HG03558 (cell line): ENCODE measurements at regions not wholly inside any gene's neighbourhood (a gene's known extent, or its start where the extent isn't known, plus 50 kb on each side); places are given as distances from the start of the nearest gene placed in this dataset.

Experiments
- ATAC-seq: cut with Tn5 transposase; IDR thresholded peaks from one replicate; pipeline ENCODE4 v1.9.1; 2021; ENCODE audit warnings: moderate number of reproducible peaks; ENCODE audit not compliant: unreplicated experiment; ENCODE audit errors: extremely low read depth

DNA sequence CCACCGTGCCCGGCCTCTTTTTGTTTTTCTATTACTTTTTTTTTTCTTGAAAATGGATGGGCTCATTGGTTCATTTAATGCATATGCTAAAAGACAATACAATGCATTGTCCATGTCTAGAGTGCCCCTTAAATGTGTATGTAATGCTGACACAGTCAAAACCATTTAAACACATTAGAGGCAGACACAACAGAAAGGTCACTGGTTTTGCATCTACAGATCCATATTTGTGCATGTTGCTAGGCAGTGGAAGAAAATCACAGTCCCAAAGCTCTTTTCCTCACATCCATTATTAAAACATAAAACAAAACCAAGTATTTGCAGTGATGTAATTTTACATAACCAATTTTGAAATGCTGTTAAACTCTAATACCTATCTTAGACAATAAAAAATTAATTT is 389.0 kb downstream of the TAF11L14 start:
- no peak for ATAC-seq

GRCh38 chr5:18023986-18024385 is 389.7 kb downstream of the TAF11L14 start:
- no peak for ATAC-seq

- ATAC-seq = no peak
Measured at GRCh38 chr5:18024542-18024941, 390.3 kb downstream of the TAF11L14 start.

DNA sequence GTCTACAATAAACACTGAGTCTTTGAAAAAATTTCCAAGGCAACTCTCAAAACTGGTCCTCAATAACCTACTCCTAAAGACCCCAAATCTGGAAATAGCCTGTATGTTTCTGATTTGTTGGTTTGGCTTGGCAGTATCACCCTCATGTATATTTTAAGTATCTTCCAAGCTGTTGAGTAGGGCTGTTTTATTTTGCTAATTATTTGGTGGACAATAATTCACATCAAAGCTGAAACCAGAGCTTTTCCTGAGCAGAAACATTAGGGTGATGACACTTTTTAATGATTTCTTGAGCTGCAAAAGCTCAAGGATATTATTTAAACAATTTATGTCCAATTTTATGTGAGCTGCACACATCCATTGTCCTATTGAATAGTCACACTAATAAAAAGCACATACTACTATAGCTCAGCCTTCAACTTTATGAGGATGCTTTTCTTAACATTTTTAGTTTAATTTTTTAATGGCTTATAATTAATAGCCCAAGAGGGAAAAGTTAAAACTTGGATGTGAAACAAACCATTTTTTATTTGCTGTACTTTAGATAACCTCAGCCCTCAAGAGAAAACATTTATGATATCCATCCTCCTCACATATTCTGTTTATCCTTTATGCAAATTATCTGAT is 393.1 kb downstream of the TAF11L14 start:
- ATAC-seq = no peak

DNA sequence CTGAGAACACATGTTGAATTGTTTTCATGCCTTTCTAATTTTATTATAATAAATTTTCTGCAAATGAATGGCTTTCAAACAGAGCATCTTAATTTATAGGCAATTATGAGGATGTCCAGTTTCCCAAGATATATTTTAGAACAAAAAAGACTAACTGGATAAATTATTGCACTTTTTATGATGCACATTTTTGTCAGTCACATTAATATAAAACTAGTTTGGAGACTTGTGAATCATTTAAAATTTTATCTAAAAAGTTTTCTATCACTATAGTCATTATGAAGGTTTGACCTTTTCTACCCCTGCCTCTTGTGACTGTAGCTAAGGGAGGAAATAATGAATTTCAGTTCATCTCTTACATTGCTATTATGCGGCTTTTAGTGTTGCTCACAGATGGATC is 393.8 kb downstream of the TAF11L14 start:
- ATAC-seq = no peak

- ATAC-seq = no peak
Measured at GRCh38 chr5:18032744-18033143, 398.5 kb downstream of the TAF11L14 start.

- no peak for ATAC-seq
Measured at GRCh38 chr5:18036531-18036930, 402.3 kb downstream of the TAF11L14 start.

DNA sequence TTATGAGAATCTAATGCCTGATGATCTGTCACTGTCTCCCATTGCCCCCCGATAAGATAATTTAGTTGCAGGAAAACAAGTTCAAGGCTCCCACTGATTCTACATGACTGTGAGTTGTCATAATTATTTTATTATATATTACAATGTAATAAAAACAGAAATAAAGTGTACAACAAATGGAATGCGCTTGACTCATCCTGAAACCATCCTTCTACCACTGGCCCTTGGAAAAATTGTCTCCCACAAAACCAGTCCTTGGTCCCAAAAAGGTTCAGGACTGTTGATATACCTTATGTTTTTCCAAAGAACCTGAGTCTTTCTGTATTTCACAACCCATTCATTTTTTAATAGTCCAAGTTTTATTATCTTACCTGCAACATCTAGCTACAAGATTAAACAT is 403.5 kb downstream of the TAF11L14 start:
- ATAC-seq = no peak

DNA sequence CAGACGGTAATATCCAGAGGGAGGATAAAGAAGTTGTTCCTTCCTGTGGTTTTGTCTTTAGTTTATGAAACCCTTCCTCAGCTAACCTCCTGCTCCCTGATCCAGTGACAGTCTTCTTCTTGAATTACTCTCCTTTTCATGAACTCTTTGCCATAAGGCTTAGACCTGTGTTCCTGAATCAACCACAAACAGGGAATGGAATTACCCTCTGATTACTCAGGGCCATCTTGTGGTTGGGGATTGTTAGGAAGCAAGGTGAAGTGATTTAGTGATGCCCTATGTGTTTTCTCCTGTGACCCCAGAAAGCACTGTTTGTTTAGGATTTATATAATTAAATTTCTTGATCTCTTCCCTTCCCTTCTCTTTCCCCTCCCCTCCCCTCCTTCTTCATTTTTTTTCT is 409.1 kb downstream of the TAF11L14 start:
- ATAC-seq = no peak

- no peak for ATAC-seq
Measured at GRCh38 chr5:18048449-18048848, 414.2 kb downstream of the TAF11L14 start.

- no peak for ATAC-seq
Measured at GRCh38 chr5:18050345-18050744, 416.1 kb downstream of the TAF11L14 start.

- ATAC-seq = no peak
Measured at GRCh38 chr5:18050776-18051175, 416.5 kb downstream of the TAF11L14 start.

GRCh38 chr5:18051953-18052352 is 417.7 kb downstream of the TAF11L14 start:
- no peak for ATAC-seq

DNA sequence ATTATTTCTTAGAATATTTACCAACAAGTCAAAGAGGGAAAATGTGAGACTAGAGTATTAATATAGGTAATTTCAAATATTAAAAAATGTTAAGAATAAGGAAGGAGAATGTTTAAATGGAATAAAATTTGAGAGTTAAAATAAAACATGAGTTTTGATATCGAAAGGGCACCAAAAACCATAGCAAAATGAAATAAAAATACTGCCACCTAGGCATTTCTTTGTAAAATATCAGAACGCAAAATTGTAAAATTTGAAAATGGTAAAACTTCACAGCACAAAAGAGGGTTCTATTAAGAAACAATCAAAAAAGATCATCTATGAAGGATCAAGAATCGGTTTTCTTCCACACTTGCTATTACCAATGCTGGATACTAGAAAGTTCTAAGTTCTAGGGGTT is 418.3 kb downstream of the TAF11L14 start:
- no peak for ATAC-seq

DNA sequence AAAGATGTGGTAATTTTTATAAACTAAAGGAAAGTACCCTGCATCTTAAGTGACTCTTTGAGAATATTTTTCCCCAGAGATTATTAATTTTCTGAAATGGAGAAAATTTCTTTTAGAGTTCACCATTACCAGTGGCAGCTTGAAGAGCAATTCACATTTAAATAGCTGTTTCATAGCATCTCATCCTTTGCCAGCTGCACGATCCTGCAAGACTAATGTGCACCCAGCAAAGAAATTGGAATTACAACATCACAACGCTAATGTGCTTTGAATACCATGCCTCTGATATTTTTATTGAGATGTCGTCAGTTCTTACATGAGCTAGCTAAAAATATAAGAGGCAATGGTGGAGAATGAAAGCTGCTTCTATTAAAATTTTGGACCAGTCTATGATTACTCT is 423.5 kb downstream of the TAF11L14 start:
- no peak for ATAC-seq

- no peak for ATAC-seq
Measured at GRCh38 chr5:18067615-18068014, 433.4 kb downstream of the TAF11L14 start.

DNA sequence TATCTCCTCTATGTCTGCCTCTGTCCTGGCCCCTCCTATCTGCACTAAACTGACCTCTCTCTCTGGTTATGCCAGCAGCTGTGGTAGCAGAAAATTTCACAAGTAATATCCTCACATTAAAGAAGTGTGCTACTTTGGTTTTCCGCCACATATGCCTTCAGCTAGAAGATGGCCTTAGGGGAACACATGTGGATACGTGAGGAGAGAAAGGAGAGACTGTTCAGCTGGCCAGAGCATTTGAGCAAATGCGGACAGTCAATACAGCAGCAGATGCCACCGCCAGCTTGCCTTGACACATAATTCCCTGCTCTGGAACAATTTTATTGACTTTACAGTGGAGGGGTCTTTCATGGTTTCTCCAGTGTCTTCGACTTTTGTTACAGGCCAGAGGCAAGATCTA is 434.6 kb downstream of the TAF11L14 start:
- no peak for ATAC-seq

DNA sequence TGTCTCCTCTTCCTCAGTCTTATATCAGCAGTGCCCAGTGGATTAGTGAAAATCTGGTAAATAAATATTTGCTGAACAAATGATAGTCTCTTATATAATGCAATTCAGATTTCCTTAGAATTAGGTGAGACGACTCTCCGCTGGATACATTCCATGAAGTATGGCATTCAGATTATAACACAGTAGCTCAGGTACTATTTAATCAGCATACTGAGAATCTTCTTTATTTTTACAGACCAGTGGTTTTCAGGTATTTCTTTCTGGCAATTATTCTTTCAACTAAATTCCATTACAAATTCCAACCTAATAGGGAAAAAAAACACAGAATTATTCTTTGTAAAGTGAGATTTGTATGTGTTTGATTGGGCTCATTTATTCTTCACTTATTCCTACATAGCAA is 435.5 kb downstream of the TAF11L14 start:
- no peak for ATAC-seq

- no peak for ATAC-seq
Measured at GRCh38 chr5:18072600-18072999, 438.3 kb downstream of the TAF11L14 start.

- no peak for ATAC-seq
Measured at GRCh38 chr5:18074961-18075360, 440.7 kb downstream of the TAF11L14 start.

DNA sequence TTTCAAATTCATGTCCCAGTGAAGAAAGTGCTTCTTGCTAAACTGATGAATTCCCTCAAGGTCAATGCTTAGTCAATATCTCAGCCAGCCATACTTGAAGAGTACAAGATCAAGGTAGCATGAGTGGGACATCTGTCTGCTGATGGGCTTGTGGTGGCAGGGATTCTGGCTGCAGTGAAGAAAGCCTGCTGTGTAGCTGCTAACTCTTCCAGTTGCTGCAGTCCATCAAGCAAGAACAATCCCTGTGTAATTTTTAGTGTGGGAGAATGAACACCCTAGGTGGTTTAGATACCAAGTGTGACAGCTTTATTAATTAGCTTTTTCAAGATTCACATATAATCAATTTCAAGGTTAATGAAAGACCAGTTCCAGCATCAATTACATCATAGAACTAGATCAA is 443.9 kb downstream of the TAF11L14 start:
- no peak for ATAC-seq

DNA sequence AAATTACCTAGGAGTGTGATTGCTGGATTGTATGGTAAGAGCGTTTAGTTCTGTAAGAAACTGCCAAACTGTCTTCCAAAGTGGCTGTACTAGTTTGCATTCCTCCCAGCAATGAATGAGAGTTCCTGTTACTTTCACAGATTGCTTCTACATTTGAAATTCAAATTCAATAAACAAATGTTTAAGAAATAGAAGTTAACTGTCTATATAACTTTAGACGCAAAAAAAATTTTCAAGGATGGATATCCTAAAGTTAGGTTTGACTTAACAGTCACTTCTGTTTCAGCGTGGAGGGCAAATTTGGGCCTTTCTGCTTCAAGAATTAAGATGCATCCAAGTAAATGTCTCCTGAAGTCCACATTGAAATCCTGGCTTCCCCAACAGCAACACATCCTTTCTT is 445.6 kb downstream of the TAF11L14 start:
- no peak for ATAC-seq
